ENCODE measurements at regions not wholly inside any gene's neighbourhood (a gene's known extent, or its start where the extent isn't known, plus 50 kb on each side); places are given as distances from the start of the nearest gene placed in this dataset.

- ATAC-seq (no peak), DNase-seq (no peak)
- Histone ChIP-seq H3K4me3 (no peak overlapping the region), H3K36me3 (replicated peaks in 1 of 2; ENCODE audit: insufficient read depth in 1 of 2, low read depth in 2 of 2) (no peaks in the 10 kb centered on the region), H3K9me3 (no peaks in the 10 kb centered on the region), H3K27me3 (no peaks in the 10 kb centered on the region), H3K4me1 (no peaks in the 10 kb centered on the region), H3K27ac (no peak overlapping the region)
- TF ChIP-seq CTCF (IDR thresholded peaks at IDR 0.05), result no peak
- no peak for TF ChIP-seq POLR2A (IDR thresholded peaks at IDR 0.05)
- WGBS, 2 donors, result 70 to 81% methylated on average over 3 of the region's 3 CpGs
- intact Hi-C loops (cut with DNase I), result loop anchor here (5.0 to 10.0 kb wide), 2 partner anchors 115 to 538 kb away; no protein-coding TSS in a partner anchor
Observed at GRCh38 chr4:38189445-38189844, 229.2 kb downstream of the PTTG2 start.

GRCh38 chr4:38190717-38191178 lies 230.6 kb downstream of the PTTG2 start:
- intact Hi-C loops (cut with DNase I), result no loop called here
- no peak overlapping the region for H3K4me3 ChIP-seq
- no peak for DNase-seq
- WGBS, 2 donors, result 56 to 68% methylated on average over 3 to 4 of the region's 4 CpGs
- H3K9me3 ChIP-seq, result no peaks in the 10 kb centered on the region
- no peaks in the 10 kb centered on the region for H3K4me1 ChIP-seq
- no peaks in the 10 kb centered on the region for H3K27me3 ChIP-seq
- TF ChIP-seq CTCF (IDR thresholded peaks at IDR 0.05) (no peak), POLR2A (IDR thresholded peaks at IDR 0.05) (no peak)
- no peaks in the 10 kb centered on the region for H3K36me3 ChIP-seq (replicated peaks in 1 of 2; ENCODE audit: insufficient read depth in 1 of 2, low read depth in 2 of 2)
- ATAC-seq, result no peak
- H3K27ac ChIP-seq, result no peak overlapping the region

GRCh38 chr4:38192516-38192915 lies 232.3 kb downstream of the PTTG2 start:
- H3K36me3 ChIP-seq (replicated peaks in 1 of 2; ENCODE audit: insufficient read depth in 1 of 2, low read depth in 2 of 2), result no peaks in the 10 kb centered on the region
- no peak overlapping the region for H3K4me3 ChIP-seq
- no peak for DNase-seq
- no peak overlapping the region for H3K27ac ChIP-seq
- TF ChIP-seq POLR2A (IDR thresholded peaks at IDR 0.05) (no peak), CTCF (IDR thresholded peaks at IDR 0.05) (no peak)
- no peaks in the 10 kb centered on the region for H3K9me3 ChIP-seq
- 83 to 91% methylated on average over 3 of the region's 3 CpGs for WGBS, 2 donors
- no peaks in the 10 kb centered on the region for H3K27me3 ChIP-seq
- H3K4me1 ChIP-seq, result no peaks in the 10 kb centered on the region
- intact Hi-C loops (cut with DNase I), result no loop called here
- ATAC-seq, result no peak

GRCh38 chr4:38193236-38193863 lies 233.2 kb downstream of the PTTG2 start:
- Histone ChIP-seq H3K4me3 (no peak overlapping the region), H3K4me1 (no peaks in the 10 kb centered on the region), H3K36me3 (replicated peaks in 1 of 2; ENCODE audit: insufficient read depth in 1 of 2, low read depth in 2 of 2) (no peaks in the 10 kb centered on the region), H3K9me3 (no peaks in the 10 kb centered on the region), H3K27me3 (no peaks in the 10 kb centered on the region), H3K27ac (no peak overlapping the region)
- intact Hi-C loops (cut with DNase I), result no loop called here
- no peak for TF ChIP-seq POLR2A (IDR thresholded peaks at IDR 0.05)
- no peak for TF ChIP-seq CTCF (IDR thresholded peaks at IDR 0.05)
- no peak for ATAC-seq
- DNase-seq, result no peak
- 66 to 70% methylated on average over 2 of the region's 2 CpGs for WGBS, 2 donors

- no peak overlapping the region for H3K27ac ChIP-seq
- DNase-seq (no peak), ATAC-seq (no peak)
- H3K4me3 ChIP-seq, result no peak overlapping the region
- no peaks in the 10 kb centered on the region for H3K36me3 ChIP-seq (replicated peaks in 1 of 2; ENCODE audit: insufficient read depth in 1 of 2, low read depth in 2 of 2)
- no peaks in the 10 kb centered on the region for H3K4me1 ChIP-seq
- intact Hi-C loops (cut with DNase I), result no loop called here
- H3K9me3 ChIP-seq, result no peaks in the 10 kb centered on the region
- TF ChIP-seq POLR2A (IDR thresholded peaks at IDR 0.05) (no peak), CTCF (IDR thresholded peaks at IDR 0.05) (no peak)
- 57 to 66% methylated on average over 2 of the region's 2 CpGs for WGBS, 2 donors
- no peaks in the 10 kb centered on the region for H3K27me3 ChIP-seq
Observed at GRCh38 chr4:38194047-38194602, 233.9 kb downstream of the PTTG2 start.
